ENCODE measurements at regions not wholly inside any gene's neighbourhood (a gene's known extent, or its start where the extent isn't known, plus 50 kb on each side); places are given as distances from the start of the nearest gene placed in this dataset.

DNA sequence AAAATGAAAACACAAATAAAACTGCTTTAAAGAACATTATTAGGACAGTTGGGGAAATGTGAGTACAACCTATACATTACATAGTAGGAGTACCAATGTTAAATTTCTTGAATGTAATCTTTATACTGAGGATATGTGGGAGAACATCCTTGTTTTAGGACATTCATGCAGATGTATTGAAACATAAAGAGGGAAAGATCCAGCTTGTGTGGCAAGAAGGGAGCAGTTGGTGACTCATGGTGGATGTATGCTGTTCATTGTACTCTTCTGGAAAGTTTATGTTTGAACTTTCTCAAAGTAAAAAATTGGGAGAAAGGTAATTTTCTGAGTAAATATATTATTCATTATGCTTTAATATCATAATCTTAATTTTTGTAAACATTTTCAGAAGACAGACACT lies 132.1 kb upstream of the DLGAP1 start:
- Histone ChIP-seq H3K4me3 (no peak overlapping the region), H3K4me1 (no peaks in the 10 kb centered on the region), H3K9me3 (no peaks in the 10 kb centered on the region), H3K36me3 (no peaks in the 10 kb centered on the region), H3K27me3 (no peaks in the 10 kb centered on the region), H3K27ac (no peak overlapping the region)
- DNase-seq (no peak), FAIRE-seq (no peak), ATAC-seq (no peak)
- TF ChIP-seq, protein P1, sequence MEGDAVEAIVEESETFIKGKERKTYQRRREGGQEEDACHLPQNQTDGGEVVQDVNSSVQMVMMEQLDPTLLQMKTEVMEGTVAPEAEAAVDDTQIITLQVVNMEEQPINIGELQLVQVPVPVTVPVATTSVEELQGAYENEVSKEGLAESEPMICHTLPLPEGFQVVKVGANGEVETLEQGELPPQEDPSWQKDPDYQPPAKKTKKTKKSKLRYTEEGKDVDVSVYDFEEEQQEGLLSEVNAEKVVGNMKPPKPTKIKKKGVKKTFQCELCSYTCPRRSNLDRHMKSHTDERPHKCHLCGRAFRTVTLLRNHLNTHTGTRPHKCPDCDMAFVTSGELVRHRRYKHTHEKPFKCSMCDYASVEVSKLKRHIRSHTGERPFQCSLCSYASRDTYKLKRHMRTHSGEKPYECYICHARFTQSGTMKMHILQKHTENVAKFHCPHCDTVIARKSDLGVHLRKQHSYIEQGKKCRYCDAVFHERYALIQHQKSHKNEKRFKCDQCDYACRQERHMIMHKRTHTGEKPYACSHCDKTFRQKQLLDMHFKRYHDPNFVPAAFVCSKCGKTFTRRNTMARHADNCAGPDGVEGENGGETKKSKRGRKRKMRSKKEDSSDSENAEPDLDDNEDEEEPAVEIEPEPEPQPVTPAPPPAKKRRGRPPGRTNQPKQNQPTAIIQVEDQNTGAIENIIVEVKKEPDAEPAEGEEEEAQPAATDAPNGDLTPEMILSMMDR (IDR thresholded peaks at IDR 0.05): no peak
- intact Hi-C loops (cut with DNase I): no loop called here

DNA sequence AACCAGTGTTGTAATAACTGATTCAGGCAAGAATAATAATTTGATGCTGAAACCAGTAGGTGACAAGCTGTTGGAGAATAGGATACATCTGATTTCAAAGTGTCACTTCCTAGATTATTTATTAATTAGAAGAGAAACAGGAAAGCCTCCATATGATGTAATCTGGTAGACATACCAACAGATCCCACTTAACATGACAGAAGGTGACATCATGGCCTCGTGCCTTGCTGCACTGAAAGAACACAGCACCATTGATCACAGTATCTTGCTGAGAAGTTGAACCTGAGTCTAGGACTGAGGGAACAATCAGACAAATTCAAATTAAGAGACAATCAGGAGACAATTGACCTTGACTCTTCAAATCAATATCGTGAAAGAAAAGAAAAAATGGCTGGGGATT lies 131.6 kb upstream of the DLGAP1 start:
- intact Hi-C loops (cut with DNase I): no loop called here
- ATAC-seq (no peak), FAIRE-seq (no peak), DNase-seq (no peak)
- H3K27ac ChIP-seq: no peak overlapping the region
- H3K36me3 ChIP-seq: no peaks in the 10 kb centered on the region
- no peaks in the 10 kb centered on the region for H3K9me3 ChIP-seq
- TF ChIP-seq, protein P1 (IDR thresholded peaks at IDR 0.05): no peak
- H3K4me3 ChIP-seq: no peak overlapping the region
- WGBS, 2 donors: 19 to 24% methylated on average over 2 of the region's 2 CpGs
- H3K27me3 ChIP-seq: no peaks in the 10 kb centered on the region
- no peaks in the 10 kb centered on the region for H3K4me1 ChIP-seq

DNA sequence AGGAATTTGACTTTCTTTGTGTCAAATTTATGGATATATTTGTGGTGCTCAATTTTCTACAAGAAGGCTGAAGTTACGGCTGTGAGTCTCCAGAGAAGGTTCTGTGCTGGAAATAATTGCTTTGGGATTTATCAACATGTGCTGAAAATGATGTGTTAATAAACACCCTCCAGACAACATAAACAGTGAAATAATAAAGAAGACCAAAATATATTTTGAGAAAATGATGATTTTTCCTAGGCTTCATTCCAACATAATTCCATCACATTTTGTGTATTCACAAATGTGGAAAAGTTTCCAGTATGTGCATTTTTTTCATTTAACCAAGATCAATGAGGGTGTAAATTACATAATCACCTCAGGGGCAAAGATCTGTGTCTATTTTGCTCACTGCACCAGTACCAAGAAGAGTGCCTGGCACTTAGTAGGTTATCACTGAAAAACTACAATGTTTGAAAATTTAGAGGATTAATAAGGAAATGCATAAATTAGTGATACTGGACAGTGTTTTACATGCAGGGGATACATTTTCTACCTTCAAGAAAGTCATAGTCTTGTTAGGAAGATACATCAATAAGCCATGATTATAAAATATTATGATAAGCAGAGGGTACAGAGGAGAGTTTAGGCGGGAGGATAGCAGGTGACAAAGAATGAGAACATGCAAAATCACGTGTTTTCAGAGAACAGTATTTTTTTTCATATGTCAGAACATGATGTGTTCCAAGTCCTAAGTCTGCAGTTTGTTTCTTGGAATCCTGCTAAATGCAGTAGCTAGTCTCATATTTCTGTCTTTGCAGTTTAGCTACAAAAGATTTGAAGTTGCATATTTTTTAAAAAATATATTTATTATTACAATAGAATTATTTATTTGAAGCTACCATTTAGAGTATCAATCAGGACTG lies 127.6 kb upstream of the DLGAP1 start:
- no peak for ATAC-seq
- Histone ChIP-seq H3K27me3 (no peaks in the 10 kb centered on the region), H3K4me3 (no peak overlapping the region), H3K27ac (no peak overlapping the region), H3K9me3 (no peaks in the 10 kb centered on the region), H3K4me1 (no peaks in the 10 kb centered on the region), H3K36me3 (no peaks in the 10 kb centered on the region)
- TF ChIP-seq, protein P1 (IDR thresholded peaks at IDR 0.05): no peak
- WGBS, 2 donors: 44 to 50% methylated on average over 3 of the region's 3 CpGs
- DNase-seq: no peak
- intact Hi-C loops (cut with DNase I): no loop called here
- FAIRE-seq: no peak

DNA sequence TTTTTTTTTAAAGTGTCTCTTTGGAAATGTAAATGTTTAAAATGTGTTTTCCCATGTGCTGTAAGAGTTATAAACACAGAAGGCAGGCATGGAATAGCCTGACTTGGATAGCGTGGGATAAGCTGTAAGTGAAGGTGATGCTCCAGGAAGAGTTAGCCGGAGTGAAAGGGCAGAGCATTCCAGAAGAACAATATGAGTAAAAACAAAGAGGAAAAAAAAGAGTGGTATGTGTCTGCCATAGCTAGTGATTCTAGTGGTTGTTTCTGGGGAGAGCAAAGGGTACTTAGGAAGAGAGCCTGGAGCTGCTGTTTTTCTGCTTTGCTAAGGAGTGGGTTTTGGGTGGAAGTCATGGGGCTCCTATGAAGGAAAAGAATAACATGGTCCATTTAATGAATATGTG lies 126.9 kb upstream of the DLGAP1 start:
- no peak for ATAC-seq
- DNase-seq: no peak
- TF ChIP-seq, protein P1 (IDR thresholded peaks at IDR 0.05): no peak
- Histone ChIP-seq H3K4me3 (no peak overlapping the region), H3K27me3 (no peaks in the 10 kb centered on the region), H3K4me1 (no peaks in the 10 kb centered on the region), H3K27ac (no peak overlapping the region), H3K9me3 (no peaks in the 10 kb centered on the region), H3K36me3 (no peaks in the 10 kb centered on the region)
- intact Hi-C loops (cut with DNase I): no loop called here
- FAIRE-seq: no peak
- WGBS, 2 donors: 65 to 75% methylated on average over 2 of the region's 2 CpGs

DNA sequence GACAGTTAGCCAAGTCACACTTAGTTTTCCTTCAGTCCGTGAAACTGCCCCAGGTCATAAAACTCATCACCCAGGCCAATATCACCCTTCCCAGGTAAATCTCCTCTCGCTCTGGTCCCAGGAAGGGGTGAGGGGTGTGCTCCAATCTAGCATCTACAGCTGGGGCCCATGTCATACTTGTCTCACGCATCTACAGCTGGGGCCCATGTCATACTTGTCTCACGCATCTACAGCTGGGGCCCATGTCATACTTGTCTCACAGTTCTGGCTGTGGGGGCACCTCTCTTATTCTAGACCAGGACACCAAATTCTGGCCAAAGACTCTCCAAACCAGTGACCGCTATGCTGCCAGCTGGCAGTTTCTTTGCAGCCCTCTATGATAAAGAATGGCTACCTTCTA lies 123.3 kb upstream of the DLGAP1 start:
- Histone ChIP-seq H3K27me3 (no peaks in the 10 kb centered on the region), H3K9me3 (no peaks in the 10 kb centered on the region), H3K4me3 (no peak overlapping the region), H3K4me1 (no peaks in the 10 kb centered on the region), H3K36me3 (no peaks in the 10 kb centered on the region), H3K27ac (no peak overlapping the region)
- ATAC-seq (no peak), DNase-seq (no peak), FAIRE-seq (no peak)
- intact Hi-C loops (cut with DNase I): no loop called here
- 68 to 70% methylated on average over 5 of the region's 5 CpGs for WGBS, 2 donors
- TF ChIP-seq, protein P1 (IDR thresholded peaks at IDR 0.05): no peak
